Peyer's patch (tissue), 4 donors: ENCODE measurements at regions not wholly inside any gene's neighbourhood (a gene's known extent, or its start where the extent isn't known, plus 50 kb on each side); places are given as distances from the start of the nearest gene placed in this dataset.
"Not testable (repeated sequence)": the region's sequence is repeated elsewhere in the genome, so short reads cannot be mapped to it uniquely, and the experiment has no call there.

Experiments
- DNase-seq, 3 donors: peaks; one replicate each; pipeline ENCODE4 v3.0.0-alpha.2; 2017 to 2019
- H3K27ac ChIP-seq, 4 donors: fragments of 200-600 bp; sonication (generic); one replicate each; pipeline ENCODE4 v1.5.1; 2016 to 2019
- H3K27me3 ChIP-seq, 2 donors: fragments of 200-600 bp; sonication (generic); one replicate each; pipeline ENCODE4 v1.5.1; 2019
- H3K36me3 ChIP-seq, 3 donors: fragments of 200-600 bp; sonication (generic); one replicate each; pipeline ENCODE4 v1.5.1; 2016 to 2019
- H3K4me1 ChIP-seq, 4 donors: fragments of 200-600 bp; sonication (generic); one replicate each; pipeline ENCODE4 v1.5.1; 2016 to 2019
- H3K4me3 ChIP-seq, 4 donors: fragments of 200-600 bp; sonication (generic); 1 replicate in 3 of 4; 2 replicates in 1 of 4; pipeline ENCODE4 v1.5.1; 2016 to 2019; ENCODE audit warnings: mild to moderate bottlenecking in 1 of 4
- H3K9me3 ChIP-seq, 4 donors: fragments of 200-600 bp; sonication (generic); one replicate each; pipeline ENCODE4 v1.5.1; 2016 to 2019; ENCODE audit warnings: mild to moderate bottlenecking in 1 of 4
- POLR2A ChIP-seq, 2 donors: fragments of 450-650 bp; IDR thresholded peaks; one replicate each; pipeline ENCODE4 v1.5.1; 2017; ENCODE audit warnings: antibody characterized with exemption in 2 of 2, mild to moderate bottlenecking in 2 of 2, moderate library complexity in 2 of 2
- TF ChIP-seq, protein P1 (sequence below), 6 experiments: fragments of 450-650 bp in 4 of 6; fragments of 200-600 bp in 2 of 6; sonication (generic) in 1 of 6; IDR thresholded peaks; one replicate each; pipeline ENCODE4 v1.5.1; 2017 to 2019; ENCODE audit warnings: antibody characterized with exemption in 6 of 6, mild to moderate bottlenecking in 3 of 6, moderate library complexity in 1 of 6

DNA sequence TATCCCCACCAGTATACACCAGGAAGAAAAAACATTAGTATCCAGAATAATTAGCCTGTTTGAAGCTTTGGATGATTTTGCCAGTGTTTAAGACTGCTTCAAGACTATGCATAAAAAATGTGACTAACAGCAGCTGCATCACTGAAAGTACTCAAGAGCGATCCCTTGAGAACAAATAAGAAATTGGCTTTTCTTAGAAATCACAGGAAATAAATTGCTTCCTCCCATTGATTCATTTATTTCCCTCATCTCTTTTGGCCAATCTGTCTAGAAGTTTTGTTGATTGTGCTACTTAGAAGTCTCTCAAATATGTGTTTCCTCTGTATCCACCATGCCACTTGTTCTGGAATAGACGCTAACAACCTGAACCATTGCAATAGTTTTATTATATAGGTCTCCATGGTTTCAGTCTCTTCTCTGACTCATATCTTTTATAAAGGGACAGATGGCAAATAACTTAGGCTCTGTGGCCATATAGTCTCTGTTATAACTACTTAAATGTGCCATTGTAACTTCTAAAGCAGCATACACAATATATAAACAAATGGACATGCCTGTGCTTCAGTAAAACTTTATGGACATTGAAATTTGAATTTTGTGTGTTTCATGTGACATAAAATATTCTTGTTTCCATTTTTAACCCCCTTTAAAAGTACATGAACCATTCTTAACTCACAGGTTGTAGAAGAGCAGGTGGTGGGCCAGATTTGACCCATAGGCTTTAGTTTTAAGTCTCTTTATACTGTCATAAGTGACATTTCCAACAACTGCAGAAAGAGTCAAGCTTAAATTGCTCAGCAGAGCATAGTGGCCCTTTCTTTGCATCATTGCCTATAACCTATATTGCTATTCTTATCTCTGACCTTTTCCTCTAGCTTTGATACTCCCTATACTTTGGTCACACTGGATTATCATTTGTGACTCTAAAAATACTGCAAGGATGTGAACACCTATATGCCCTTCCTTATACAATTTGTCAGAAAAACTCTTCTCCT lies 123.9 kb downstream of the MC4R start:
- H3K36me3 ChIP-seq, result no peaks in the 10 kb centered on the region
- no peaks in the 10 kb centered on the region for H3K27me3 ChIP-seq
- H3K4me3 ChIP-seq, result no peak overlapping the region
- DNase-seq, result no peak
- TF ChIP-seq, protein P1, sequence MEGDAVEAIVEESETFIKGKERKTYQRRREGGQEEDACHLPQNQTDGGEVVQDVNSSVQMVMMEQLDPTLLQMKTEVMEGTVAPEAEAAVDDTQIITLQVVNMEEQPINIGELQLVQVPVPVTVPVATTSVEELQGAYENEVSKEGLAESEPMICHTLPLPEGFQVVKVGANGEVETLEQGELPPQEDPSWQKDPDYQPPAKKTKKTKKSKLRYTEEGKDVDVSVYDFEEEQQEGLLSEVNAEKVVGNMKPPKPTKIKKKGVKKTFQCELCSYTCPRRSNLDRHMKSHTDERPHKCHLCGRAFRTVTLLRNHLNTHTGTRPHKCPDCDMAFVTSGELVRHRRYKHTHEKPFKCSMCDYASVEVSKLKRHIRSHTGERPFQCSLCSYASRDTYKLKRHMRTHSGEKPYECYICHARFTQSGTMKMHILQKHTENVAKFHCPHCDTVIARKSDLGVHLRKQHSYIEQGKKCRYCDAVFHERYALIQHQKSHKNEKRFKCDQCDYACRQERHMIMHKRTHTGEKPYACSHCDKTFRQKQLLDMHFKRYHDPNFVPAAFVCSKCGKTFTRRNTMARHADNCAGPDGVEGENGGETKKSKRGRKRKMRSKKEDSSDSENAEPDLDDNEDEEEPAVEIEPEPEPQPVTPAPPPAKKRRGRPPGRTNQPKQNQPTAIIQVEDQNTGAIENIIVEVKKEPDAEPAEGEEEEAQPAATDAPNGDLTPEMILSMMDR (IDR thresholded peaks at IDR 0.05), result no peak
- TF ChIP-seq POLR2A (IDR thresholded peaks at IDR 0.05), result no peak
- H3K4me1 ChIP-seq, result no peaks in the 10 kb centered on the region
- H3K27ac ChIP-seq, result no peak overlapping the region
- H3K9me3 ChIP-seq, result no peaks in the 10 kb centered on the region

DNA sequence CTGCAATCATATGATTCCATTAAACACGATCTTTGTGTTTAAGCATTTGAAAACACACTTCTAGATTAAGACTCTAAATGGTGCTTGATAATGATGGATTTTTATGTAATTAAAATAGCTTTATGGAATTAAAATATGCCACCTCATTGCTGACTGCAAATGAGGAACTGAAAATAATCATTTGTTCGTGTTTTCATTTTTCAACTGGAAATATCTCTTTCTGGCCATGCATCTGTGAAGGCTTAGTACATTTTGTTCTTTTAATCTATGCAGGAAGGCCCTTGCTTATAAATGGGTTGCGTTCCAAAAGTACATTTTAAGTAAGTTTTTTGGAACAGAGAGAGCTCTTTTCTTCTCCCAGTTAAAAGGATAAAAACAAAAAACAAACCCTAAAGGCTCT lies 125.5 kb downstream of the MC4R start:
- Histone ChIP-seq H3K27me3 (no peaks in the 10 kb centered on the region), H3K27ac (no peak overlapping the region), H3K36me3 (no peaks in the 10 kb centered on the region), H3K4me3 (no peak overlapping the region), H3K9me3 (no peaks in the 10 kb centered on the region), H3K4me1 (no peaks in the 10 kb centered on the region)
- TF ChIP-seq POLR2A (IDR thresholded peaks at IDR 0.05), result no peak
- TF ChIP-seq, protein P1 (IDR thresholded peaks at IDR 0.05), result no peak
- no peak for DNase-seq

DNA sequence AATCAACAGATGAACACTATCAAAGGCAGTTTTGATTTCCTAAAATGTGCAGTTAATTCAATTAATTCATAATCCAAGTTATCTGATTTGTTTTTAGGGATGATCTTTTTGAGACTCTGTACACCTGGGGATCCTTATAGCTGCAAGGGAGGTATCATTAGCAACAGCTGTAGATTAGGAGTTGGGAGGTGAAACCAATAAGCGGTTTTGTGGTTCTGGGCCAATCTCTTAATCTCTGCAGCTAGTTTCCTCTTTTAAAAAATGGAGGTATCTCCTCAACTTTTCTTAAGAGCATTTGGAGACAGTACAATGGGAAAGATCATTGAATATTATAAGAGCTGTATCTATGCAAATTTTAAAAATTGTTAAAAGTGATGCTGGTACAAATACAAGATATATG lies 126.0 kb downstream of the MC4R start:
- Histone ChIP-seq H3K4me1 (no peaks in the 10 kb centered on the region), H3K27me3 (no peaks in the 10 kb centered on the region), H3K27ac (no peak overlapping the region), H3K9me3 (no peaks in the 10 kb centered on the region), H3K36me3 (no peaks in the 10 kb centered on the region), H3K4me3 (no peak overlapping the region)
- TF ChIP-seq, protein P1 (IDR thresholded peaks at IDR 0.05), result no peak
- TF ChIP-seq POLR2A (IDR thresholded peaks at IDR 0.05), result no peak
- no peak for DNase-seq

DNA sequence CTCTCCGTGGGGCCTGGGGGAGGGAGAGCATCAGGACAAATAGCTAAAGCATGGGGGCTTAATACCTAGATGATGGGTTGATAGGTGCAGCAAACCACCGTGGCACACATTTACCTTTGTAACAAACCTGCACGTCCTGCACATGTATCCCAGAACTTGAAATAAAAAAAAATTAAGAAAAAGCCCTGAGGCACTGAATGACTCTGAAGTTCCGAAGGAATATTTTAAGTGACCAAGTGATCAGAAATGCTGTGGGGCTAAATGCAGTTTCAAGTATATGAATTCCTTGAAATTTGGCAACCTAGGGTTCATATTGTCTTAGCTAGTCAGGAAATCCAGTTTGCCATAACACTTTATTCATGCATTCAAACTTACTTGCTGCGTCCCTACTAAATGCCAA lies 127.5 kb downstream of the MC4R start:
- no peak for TF ChIP-seq POLR2A (IDR thresholded peaks at IDR 0.05)
- TF ChIP-seq, protein P1 (IDR thresholded peaks at IDR 0.05), result no peak
- no peaks in the 10 kb centered on the region for H3K36me3 ChIP-seq

DNA sequence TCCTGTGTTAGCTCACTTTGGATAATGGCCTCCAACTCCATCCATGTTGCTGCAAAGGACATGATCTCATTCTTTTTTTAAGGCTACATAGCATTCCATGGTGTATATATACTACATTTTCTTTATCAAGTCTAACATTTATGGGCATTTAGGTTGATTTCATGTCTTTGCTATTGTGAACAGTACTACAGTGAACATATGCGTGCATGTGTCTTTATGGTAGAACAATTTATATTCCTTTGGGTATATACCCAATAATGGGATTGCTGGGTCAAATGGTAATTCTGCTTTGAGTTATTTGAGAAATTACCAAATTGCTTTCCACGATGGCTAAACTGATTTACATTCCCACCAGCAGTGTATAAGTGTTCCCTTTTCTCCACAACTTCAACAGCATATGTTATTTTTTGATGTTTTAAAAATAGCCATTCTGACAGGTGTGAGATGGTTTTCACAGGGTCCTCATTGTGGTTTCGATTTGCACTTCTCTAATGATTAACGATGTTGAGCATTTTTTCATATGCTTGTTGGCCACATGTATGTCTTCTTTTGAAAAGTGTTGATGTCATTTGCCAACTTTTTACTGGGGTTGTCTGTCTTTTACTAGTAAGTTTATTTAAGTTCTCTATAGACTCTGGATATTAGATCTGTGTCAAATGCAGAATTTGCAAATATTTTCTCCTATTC lies 133.4 kb downstream of the MC4R start:
- H3K9me3 ChIP-seq, DNase-seq, H3K4me3 ChIP-seq, H3K27ac ChIP-seq, H3K36me3 ChIP-seq, H3K27me3 ChIP-seq, H3K4me1 ChIP-seq: not testable (repeated sequence)

More for the DNA sequence above, 127.5 kb downstream of the MC4R start:
- no peak for DNase-seq
- Histone ChIP-seq H3K27me3 (no peaks in the 10 kb centered on the region), H3K4me3 (no peak overlapping the region), H3K27ac (no peak overlapping the region), H3K9me3 (no peaks in the 10 kb centered on the region), H3K4me1 (no peaks in the 10 kb centered on the region)

DNA sequence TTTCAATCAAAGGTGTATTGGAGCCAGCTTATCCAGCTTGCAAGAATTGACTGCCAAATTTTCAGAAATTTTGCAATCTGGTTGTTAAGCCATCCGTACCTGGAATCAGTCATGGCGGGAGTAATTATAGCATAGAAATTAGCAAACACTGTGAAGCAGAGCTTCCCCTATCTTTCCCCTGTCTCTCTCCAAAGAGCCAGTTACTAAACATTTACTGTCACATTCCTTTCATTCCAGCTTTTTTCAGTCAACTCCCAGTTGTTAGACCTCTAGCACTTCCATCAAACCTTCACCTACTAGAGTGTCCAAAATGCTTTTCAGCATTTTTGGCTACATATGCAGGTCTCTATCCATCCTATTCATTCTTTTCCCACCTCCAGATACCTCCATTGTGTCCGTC lies 137.4 kb downstream of the MC4R start:
- H3K27ac ChIP-seq, result no peak overlapping the region
- TF ChIP-seq, protein P1 (IDR thresholded peaks at IDR 0.05), result no peak
- no peak for TF ChIP-seq POLR2A (IDR thresholded peaks at IDR 0.05)
- DNase-seq, result no peak
- H3K9me3 ChIP-seq, result no peaks in the 10 kb centered on the region
- no peaks in the 10 kb centered on the region for H3K27me3 ChIP-seq
- H3K4me1 ChIP-seq, result no peaks in the 10 kb centered on the region
- no peak overlapping the region for H3K4me3 ChIP-seq
- H3K36me3 ChIP-seq, result no peaks in the 10 kb centered on the region
